ENCODE measurements at regions not wholly inside any gene's neighbourhood (a gene's known extent, or its start where the extent isn't known, plus 50 kb on each side); places are given as distances from the start of the nearest gene placed in this dataset.

DNA sequence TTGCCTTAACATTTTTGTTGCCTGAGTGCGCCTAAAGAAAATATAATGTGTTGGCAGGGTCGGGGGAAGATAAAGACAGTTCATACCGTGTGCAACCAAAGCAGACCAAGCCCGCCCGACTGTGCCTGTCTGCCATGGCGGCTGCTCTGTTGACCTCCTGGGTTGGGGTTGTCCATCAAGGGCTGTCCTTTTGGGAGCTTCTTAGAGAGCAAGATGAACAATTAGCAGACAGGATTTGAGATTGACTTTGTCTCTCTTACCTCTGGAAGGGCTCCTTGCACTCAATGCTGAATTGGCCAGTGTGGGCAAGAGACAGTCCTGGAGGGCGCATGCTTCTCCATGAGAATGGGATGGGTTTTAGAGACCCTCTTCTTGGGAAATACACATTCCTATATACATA is 319.6 kb downstream of the GLRX3 start:
- TF ChIP-seq GATA2 (IDR thresholded peaks at IDR 0.05; ENCODE audit: low read depth, low read length) (no peak), GATA3 (IDR thresholded peaks at IDR 0.05; ENCODE audit: low read depth, low read length) (no peak)

Measured in SH-SY5Y (cell line).